ENCODE measurements at regions not wholly inside any gene's neighbourhood (a gene's known extent, or its start where the extent isn't known, plus 50 kb on each side); places are given as distances from the start of the nearest gene placed in this dataset.

GRCh38 chr5:135178476-135179155 lies 144.6 kb upstream of the PITX1 start:
- TF ChIP-seq CTCF (IDR thresholded peaks at IDR 0.05; ENCODE audit: low read depth, low read length, poor library complexity, severe bottlenecking), result no peak
- no peak for TF ChIP-seq EZH2phosphoT487 (IDR thresholded peaks at IDR 0.05; ENCODE audit: borderline replicate concordance, low read length)
